GM23338 (cell line): ENCODE measurements at regions not wholly inside any gene's neighbourhood (a gene's known extent, or its start where the extent isn't known, plus 50 kb on each side); places are given as distances from the start of the nearest gene placed in this dataset.

ENCODE experiments used
- ATAC-seq: fragments of 200-7000 bp; cut with Tn5 transposase; 3 replicates; pipeline ENCODE4 v1.9.1; 2020
- DNase-seq: peaks from one replicate; pipeline ENCODE4 v3.0.0-alpha.2; 2015; ENCODE audit warnings: low spot score
- H2AFZ ChIP-seq: fragments of 200-600 bp; sonication (generic); 2 replicates; pipeline ENCODE4 v1.8.0; 2016; ENCODE audit warnings: antibody characterized with exemption, mild to moderate bottlenecking, moderate library complexity
- H3F3A ChIP-seq: fragments of 200-600 bp; sonication (generic); replicated peaks from 2 replicates; pipeline ENCODE4 v1.8.0; 2017; ENCODE audit warnings: antibody characterized with exemption, mixed run types, low read depth
- H3K27ac ChIP-seq: fragments of 200-600 bp; sonication (generic); 2 replicates; pipeline ENCODE4 v1.6.1; 2016; ENCODE audit warnings: low read depth
- H3K27me3 ChIP-seq: fragments of 200-600 bp; sonication (generic); 2 replicates; pipeline ENCODE4 v1.8.0; 2016; ENCODE audit warnings: mild to moderate bottlenecking, mixed run types, moderate library complexity; ENCODE audit not compliant: insufficient read depth
- H3K36me3 ChIP-seq: fragments of 200-600 bp; sonication (generic); 2 replicates; pipeline ENCODE4 v1.8.0; 2016; ENCODE audit warnings: mild to moderate bottlenecking; ENCODE audit not compliant: insufficient read depth
- H3K4me1 ChIP-seq: fragments of 200-600 bp; sonication (generic); 2 replicates; pipeline ENCODE4 v1.8.0; 2016; ENCODE audit warnings: mild to moderate bottlenecking, moderate library complexity; ENCODE audit not compliant: insufficient read depth
- H3K4me2 ChIP-seq: fragments of 200-600 bp; sonication (generic); 2 replicates; pipeline ENCODE4 v1.7.1; 2017; ENCODE audit warnings: mixed run types
- H3K4me3 ChIP-seq: fragments of 200-600 bp; sonication (generic); 2 replicates; pipeline ENCODE4 v1.6.1; 2016; ENCODE audit warnings: mixed run types
- H3K79me2 ChIP-seq: fragments of 200-600 bp; sonication (generic); replicated peaks from 2 replicates; pipeline ENCODE4 v1.8.0; 2017; ENCODE audit warnings: mild to moderate bottlenecking; ENCODE audit not compliant: insufficient read depth
- H3K9me2 ChIP-seq: fragments of 200-600 bp; sonication (generic); 2 replicates; pipeline ENCODE4 v1.8.0; 2017; ENCODE audit not compliant: insufficient read depth
- H4K20me1 ChIP-seq: fragments of 200-600 bp; sonication (generic); replicated peaks from 2 replicates; pipeline ENCODE4 v1.8.0; 2017; ENCODE audit warnings: mild to moderate bottlenecking; ENCODE audit not compliant: insufficient read depth
- H3K27ac Mint-ChIP-seq: 2 replicates; pipeline ENCODE4 v1.8.0; 2020; ENCODE audit warnings: inconsistent platforms, mild to moderate bottlenecking, moderate library complexity, mixed read lengths
- H3K27me3 Mint-ChIP-seq: 3 replicates; pipeline ENCODE4 v1.8.0; 2022; ENCODE audit warnings: low read depth, mild to moderate bottlenecking, moderate library complexity, mixed read lengths, inconsistent platforms; ENCODE audit not compliant: insufficient read depth, poor library complexity
- H3K36me3 Mint-ChIP-seq: 3 replicates; pipeline ENCODE4 v1.8.0; 2021; ENCODE audit warnings: low read depth, mild to moderate bottlenecking, inconsistent platforms, moderate library complexity, mixed read lengths
- H3K4me1 Mint-ChIP-seq: 3 replicates; pipeline ENCODE4 v1.8.0; 2020; ENCODE audit warnings: mild to moderate bottlenecking, inconsistent platforms, mixed read lengths
- H3K4me3 Mint-ChIP-seq: 3 replicates; pipeline ENCODE4 v1.8.0; 2021; ENCODE audit warnings: moderate library complexity, mild to moderate bottlenecking, inconsistent platforms, mixed read lengths
- H3K9me3 Mint-ChIP-seq: 3 replicates; pipeline ENCODE4 v1.8.0; 2020; ENCODE audit warnings: moderate library complexity, mild to moderate bottlenecking, inconsistent platforms, mixed read lengths
- CREB1 ChIP-seq: fragments of 250-450 bp; sonication (Bioruptor Pico); IDR thresholded peaks from 2 replicates; pipeline ENCODE4 v1.5.0; 2020; ENCODE audit warnings: low read depth, mild to moderate bottlenecking, moderate library complexity
- CTCF ChIP-seq, 2 experiments: fragments of 200-600 bp in 1 of 2; sonication (generic) in 1 of 2; conservative IDR thresholded peaks; 2 replicates each; pipeline versions ENCODE4 v1.5.1 to v1.6.1; 2016 to 2017; ENCODE audit warnings: antibody characterized with exemption in 2 of 2, low read depth in 2 of 2, mild to moderate bottlenecking in 2 of 2, moderate library complexity in 1 of 2
- ETS1 ChIP-seq: IDR thresholded peaks from 2 replicates; pipeline ENCODE4 v1.6.1; 2016; ENCODE audit warnings: antibody characterized with exemption
- EZH2 ChIP-seq: fragments of 200-600 bp; sonication (generic); IDR thresholded peaks from one replicate; pipeline ENCODE4 v1.8.0; 2017; ENCODE audit warnings: antibody characterized with exemption, mild to moderate bottlenecking, low read depth; ENCODE audit not compliant: unreplicated experiment
- EZH2phosphoT487 ChIP-seq: fragments of 200-600 bp; sonication (generic); IDR thresholded peaks from one replicate; pipeline ENCODE4 v1.8.1; 2018; ENCODE audit warnings: antibody characterized with exemption; ENCODE audit not compliant: unreplicated experiment
- JUNB ChIP-seq: IDR thresholded peaks from one replicate; pipeline ENCODE4 v1.6.1; 2016; ENCODE audit warnings: antibody characterized with exemption; ENCODE audit not compliant: unreplicated experiment
- NANOG ChIP-seq: IDR thresholded peaks from 2 replicates; pipeline ENCODE4 v1.6.1; 2016; ENCODE audit warnings: antibody characterized with exemption, borderline replicate concordance
- POLR2AphosphoS5 ChIP-seq: IDR thresholded peaks from 2 replicates; pipeline ENCODE4 v1.6.1; 2016; ENCODE audit warnings: antibody characterized with exemption, low read depth
- REST ChIP-seq: IDR thresholded peaks from one replicate; pipeline ENCODE4 v1.6.1; 2018; ENCODE audit warnings: antibody characterized with exemption; ENCODE audit not compliant: unreplicated experiment
- STAT1 ChIP-seq: IDR thresholded peaks from one replicate; pipeline ENCODE4 v1.6.1; 2016; ENCODE audit warnings: antibody characterized with exemption; ENCODE audit not compliant: unreplicated experiment
- ZNF114 ChIP-seq: fragments of 250-450 bp; sonication (Bioruptor Pico); IDR thresholded peaks from 2 replicates; pipeline ENCODE4 v1.5.0; 2020; ENCODE audit warnings: mild to moderate bottlenecking, moderate library complexity
- ZNF331 ChIP-seq: fragments of 250-450 bp; sonication (Bioruptor Pico); IDR thresholded peaks from 2 replicates; pipeline ENCODE4 v1.5.0; 2020; ENCODE audit warnings: low read depth, mild to moderate bottlenecking, moderate library complexity
- ZNF462 ChIP-seq: fragments of 250-450 bp; sonication (Bioruptor Pico); IDR thresholded peaks from 2 replicates; pipeline ENCODE4 v1.5.0; 2020; ENCODE audit warnings: mild to moderate bottlenecking, moderate library complexity

GRCh38 chr2:62564380-62565137 is 58.6 kb upstream of the TMEM17 start:
- Histone ChIP-seq H3K4me2 (no peak overlapping the region), H2AFZ (no peak overlapping the region), H4K20me1 (no peaks in the 10 kb centered on the region), H3K79me2 (no peaks in the 10 kb centered on the region), H3K9me2 (no peaks in the 10 kb centered on the region), H3K36me3 (no peaks in the 10 kb centered on the region), H3K27ac (no peak overlapping the region), H3F3A (no peaks in the 10 kb centered on the region), H3K4me3 (no peak overlapping the region), H3K4me1 (no peaks in the 10 kb centered on the region), H3K27me3 (no peaks in the 10 kb centered on the region)
- H3K27me3 Mint-ChIP-seq, result peaks cover 2% of the 10 kb centered on the region
- no peak overlapping the region for H3K27ac Mint-ChIP-seq
- DNase-seq, result no peak
- TF ChIP-seq EZH2phosphoT487 (no peak), NANOG (no peak), EZH2 (no peak), JUNB (no peak), STAT1 (no peak), POLR2AphosphoS5 (no peak), ZNF331 (CRISPR knock-in tag) (no peak), REST (no peak), ZNF462 (CRISPR knock-in tag) (no peak), CTCF (conservative IDR thresholded peaks at IDR 0.05; ENCODE audit: low read depth in 2 of 2) (no peak), ZNF114 (CRISPR knock-in tag) (no peak), CREB1 (CRISPR knock-in tag) (no peak), ETS1 (no peak)
- no peak for ATAC-seq
- H3K36me3 Mint-ChIP-seq, result no peaks in the 10 kb centered on the region
- no peaks in the 10 kb centered on the region for H3K9me3 Mint-ChIP-seq
- H3K4me1 Mint-ChIP-seq, result peaks cover 3% of the 10 kb centered on the region
- no peak overlapping the region for H3K4me3 Mint-ChIP-seq
